ENCODE measurements at regions not wholly inside any gene's neighbourhood (a gene's known extent, or its start where the extent isn't known, plus 50 kb on each side); places are given as distances from the start of the nearest gene placed in this dataset.
A peak's percentile ranks its signal among the peaks of the same experiment; 100 is the strongest.
"Not testable (repeated sequence)": the region's sequence is repeated elsewhere in the genome, so short reads cannot be mapped to it uniquely, and the experiment has no call there.

DNA sequence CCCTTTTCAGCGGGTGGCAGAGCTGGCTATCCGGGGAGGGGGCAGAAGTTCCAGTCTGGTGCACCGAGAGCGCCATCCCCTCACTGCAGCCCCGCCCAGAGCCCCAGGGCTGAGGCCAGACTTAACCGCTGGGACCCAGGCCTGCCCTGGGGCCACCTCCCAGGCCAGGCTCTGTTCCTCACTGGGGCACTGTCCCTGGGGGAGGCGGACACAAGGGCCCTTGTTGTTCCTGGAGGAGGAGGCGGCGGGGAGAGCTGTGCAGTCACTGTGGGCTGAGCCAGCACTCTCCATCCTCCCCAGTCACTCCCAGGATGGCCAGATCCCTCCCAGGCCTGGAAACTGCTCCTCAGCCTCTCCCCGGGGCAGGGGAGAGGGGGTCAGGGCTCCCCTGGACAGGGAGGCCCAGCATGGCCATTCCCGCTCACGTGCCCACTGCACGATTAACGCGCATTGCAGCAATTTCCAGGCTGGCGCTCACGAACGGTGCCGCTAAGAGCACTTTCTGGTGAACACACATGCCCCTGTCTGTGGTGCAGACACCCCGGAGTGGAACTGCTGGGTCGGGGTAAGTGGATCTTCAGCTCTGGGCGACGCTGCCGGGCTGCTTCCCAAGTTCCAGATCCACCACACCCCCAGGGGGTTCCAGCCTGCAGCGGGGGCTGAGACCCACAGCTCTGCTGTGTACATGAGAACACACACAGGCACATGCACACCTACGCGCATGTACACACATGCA, 89.8 kb upstream of the SFSWAP start:
- no peak for DNase-seq

DNA sequence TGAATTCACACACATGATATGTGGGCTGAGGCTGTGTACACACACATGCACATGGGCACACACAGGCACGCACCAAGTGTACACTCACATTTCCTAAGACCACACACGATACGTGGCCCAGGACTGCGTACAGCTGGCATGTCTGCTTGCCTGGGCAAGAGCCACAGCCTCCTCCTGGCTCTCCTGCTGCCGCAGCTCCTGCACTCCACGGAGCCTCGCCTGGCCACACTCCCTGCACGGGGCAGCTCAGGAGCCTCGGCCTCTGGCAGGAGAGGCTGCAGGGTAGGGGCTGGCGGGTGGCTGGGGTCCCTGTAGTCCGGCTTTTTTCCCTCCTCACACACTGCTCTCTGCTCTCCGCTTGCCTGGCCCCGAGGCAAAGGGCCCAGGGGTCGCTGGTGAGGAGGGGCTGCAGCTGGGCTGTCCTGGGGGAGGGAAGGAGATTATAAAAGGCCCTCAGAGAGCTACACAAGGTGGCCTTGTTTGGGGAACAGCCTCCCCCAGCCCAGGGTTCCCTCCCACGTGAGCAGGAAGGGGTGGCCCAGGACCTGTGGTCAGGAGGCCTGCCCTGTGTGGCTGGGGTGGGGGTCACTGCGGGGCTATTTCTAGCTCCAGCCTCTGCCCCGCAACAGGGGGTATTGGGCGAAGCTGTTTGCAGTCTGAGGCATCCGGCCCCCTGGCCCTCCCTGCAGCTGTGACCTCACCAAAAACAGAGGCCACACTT, 89.0 kb upstream of the SFSWAP start:
- DNase-seq = peak; percentile 15

DNA sequence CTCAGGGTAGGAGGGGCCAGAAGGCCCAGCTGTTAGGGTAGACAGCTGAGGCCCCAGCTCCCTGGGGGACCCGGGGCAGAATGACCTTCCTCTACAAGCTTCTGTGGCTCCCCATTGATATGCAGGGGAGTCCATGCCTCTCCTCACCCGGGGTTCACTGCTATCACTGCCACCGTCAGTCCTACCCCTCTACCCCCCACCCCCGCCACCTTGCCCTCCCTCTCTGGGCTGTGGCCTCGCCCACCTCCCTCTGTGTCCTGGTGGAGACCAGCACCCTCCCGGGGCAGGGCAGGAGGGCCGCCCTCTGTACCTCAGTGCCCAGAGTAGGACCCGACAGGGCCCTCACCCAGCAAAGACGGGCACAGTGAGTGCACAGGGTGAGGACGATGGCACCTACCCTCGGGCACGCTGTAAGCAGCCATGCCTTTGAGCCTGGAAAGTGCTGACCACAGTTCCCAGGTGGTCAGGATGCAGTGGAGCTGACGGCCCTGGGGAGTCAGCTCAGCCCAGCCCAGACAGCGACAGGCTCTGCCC, 88.4 kb upstream of the SFSWAP start:
- no peak for DNase-seq

DNA sequence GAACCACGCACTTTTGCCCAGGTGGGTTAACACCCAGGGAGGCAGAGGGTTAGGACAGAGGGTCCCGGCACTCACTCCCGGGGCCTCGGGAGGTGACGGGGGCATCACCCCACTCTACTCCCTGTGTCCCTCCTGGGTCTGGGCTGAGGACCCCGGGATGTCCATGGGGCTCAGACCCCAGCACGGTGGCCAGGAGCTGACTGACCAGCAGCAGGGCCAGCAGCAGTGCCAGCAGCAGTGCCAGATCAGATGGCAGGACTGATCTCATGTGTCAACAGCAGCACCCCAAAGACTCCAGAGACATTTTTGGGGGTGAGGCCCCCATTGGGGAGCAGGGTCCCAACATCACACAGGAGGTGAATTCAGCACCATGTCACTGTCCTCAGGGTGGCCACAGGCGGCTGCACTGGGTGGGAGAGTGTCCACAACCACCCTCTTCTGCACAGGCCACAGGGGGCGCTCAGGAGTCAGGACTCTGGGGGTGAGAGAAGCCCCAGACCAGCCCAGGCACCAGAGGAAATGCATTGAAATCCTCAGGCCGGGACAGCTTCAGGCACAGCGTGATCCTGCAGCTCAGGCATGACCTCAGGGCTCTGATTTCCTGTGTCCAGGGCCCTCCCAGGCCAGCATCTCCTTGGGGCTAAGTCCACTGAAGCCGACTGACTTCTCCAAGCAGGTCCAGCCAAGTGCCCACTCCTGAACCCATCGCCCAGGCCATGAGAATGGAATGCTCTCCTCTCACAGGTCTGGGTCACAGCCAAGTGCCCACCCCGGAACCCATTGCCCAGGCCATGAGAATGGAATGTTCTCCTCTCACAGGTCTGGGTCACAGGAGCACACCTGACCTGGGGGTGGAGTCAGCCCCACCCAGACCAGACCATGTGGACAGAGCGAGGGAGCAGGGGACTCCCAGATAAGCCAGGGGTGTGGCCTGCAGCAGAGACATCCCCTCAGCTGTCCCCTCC, 87.2 kb upstream of the SFSWAP start:
- not testable (repeated sequence) for DNase-seq

DNA sequence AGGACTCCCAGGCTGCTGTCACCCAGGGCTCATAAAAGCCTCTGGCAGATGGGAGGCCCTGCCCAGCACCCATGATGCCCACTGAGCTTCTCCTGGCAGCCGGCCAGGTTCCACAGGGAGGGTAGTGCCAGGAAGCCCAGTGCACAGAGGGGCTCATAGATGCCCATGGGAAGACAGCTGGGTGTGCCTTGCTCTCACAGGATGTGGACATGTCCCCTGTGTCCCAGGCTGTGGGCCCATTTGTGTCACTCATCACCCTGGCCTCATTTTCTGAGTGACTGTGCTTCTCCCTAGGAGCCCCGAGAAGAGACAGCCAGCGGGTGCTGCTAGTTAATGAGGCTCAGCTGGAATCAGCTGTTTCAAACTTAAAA, 86.5 kb upstream of the SFSWAP start:
- not testable (repeated sequence) for DNase-seq

DNA sequence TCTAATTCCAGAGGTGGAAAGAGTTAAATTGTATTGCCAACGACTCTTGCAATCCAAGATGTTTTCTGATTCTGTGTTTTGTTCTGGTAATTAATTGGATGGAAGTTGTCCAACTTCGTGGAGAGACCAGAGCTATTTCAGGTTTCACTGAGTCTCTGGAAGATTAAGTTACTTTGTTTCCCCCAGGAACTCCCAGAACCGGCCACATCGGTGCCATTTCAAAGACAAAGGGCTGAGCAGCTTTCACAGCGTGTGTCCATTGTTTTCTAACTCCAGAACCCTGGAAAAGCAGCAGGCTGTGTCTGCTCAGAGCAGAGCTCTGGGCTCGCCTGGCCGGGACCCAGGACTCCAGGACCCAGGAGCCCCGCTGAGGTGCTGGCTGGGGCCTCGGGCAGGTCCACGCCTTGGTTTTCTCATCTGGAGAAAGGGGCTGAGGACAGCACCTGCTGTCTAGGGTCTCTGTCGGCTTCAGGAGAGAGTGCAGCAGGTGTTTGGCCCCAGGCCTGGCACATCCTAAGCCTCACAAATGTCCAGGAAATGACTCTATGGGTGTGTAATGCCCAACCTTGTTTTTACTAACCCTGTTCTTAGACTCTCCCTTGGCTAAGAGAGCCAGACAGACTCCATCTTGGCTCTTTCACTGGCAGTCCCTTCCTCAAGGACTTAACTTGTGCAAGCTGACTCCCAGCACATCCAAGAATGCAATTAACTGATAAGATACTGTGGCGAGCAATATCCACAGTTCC, 86.0 kb upstream of the SFSWAP start:
- DNase-seq = not testable (repeated sequence)

DNA sequence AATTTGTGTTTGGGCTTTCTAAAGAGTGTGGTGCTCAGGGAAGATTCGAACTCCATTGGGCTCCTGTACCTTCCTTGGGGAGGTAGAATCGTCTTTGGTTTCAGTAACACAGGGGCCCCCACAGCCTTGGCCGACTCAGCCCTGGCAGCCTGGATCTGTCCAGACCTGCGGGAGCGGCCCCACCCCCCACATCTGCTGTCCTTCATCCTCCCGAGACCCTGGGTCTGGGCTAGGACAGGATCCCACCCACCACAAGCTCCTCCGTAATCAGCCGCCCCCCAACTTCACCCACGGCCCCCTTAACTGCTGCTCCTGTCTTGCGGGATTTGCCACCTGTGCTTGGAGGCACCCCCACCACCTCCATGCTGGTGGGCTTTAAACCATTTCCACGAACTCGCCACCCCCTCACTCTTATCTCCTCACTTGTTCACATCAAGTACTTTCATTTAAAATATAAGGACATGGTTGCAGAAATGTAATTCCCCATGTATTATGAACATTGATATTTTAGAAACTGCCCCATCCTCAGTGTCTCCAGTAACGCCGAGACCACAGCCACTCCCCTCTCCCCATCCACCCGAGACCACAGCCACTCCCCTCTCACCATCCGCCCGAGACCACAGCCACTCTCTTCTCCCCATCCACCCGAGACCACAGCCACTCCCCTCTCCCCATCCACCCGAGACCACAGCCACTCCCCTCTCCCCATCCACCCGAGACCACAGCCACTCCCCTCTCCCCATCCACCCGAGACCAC, 84.7 kb upstream of the SFSWAP start:
- DNase-seq = not testable (repeated sequence)

DNA sequence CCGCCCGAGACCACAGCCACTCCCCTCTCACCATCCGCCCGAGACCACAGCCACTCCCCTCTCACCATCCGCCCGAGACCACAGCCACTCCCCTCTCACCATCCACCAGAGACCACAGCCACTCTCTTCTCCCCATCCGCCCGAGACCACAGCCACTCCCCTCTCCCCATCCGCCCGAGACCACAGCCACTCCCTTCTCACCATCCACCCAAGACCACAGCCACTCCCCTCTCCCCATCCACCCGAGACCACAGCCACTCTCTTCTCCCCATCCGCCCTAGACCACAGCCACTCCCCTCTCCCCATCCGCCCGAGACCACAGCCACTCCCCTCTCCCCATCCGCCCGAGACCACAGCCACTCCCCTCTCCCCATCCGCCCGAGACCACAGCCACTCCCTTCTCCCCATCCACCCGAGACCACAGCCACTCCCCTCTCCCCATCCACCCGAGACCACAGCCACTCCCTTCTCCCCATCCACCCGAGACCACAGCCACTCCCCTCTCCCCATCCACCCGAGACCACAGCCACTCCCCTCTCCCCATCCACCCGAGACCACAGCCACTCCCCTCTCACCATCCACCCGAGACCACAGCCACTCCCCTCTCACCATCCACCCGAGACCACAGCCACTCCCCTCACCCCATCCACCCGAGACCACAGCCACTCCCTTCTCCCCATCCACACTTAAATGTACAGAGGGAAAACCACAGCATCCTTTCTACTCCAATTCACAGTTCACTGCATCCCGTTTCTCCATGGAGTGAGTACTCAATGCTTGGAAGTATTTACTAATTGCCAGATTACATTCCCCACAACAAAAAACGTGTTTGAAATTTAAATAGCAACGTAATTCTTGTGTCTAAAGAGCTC, 83.5 kb upstream of the SFSWAP start:
- DNase-seq = not testable (repeated sequence)

DNA sequence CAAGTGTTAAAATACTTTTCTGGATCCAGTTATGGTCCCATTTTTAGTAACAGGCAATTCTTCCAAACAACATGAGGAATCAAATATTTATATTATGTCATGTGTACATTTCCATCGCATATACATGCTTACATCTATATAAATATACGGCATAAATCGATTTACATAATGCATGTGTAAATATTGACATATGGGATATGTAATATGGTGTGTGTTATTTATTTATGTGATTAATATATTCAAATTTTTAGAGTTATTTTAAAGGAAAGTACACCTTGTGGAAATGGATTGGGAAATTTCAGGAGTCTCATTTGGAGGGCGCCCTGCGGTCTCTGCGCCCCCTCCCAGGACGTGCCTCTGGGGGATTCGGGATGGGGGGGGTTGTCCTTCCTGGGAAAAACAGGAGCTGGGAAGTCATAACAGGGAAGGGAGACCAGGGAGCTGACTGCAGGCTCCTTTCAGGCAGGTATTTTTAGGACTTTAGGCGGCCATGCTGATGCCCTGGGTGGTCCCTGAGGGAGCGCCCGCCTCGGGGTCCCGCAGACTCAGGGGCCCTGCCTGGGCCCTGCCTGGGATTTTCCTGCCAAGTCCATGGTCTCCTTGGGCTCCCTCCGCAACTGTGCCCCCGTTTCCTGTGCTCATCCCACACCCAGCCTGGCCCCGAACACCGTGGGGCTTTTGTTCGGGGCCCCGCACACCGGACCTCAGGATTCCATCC, 82.7 kb upstream of the SFSWAP start:
- no peak for DNase-seq

DNA sequence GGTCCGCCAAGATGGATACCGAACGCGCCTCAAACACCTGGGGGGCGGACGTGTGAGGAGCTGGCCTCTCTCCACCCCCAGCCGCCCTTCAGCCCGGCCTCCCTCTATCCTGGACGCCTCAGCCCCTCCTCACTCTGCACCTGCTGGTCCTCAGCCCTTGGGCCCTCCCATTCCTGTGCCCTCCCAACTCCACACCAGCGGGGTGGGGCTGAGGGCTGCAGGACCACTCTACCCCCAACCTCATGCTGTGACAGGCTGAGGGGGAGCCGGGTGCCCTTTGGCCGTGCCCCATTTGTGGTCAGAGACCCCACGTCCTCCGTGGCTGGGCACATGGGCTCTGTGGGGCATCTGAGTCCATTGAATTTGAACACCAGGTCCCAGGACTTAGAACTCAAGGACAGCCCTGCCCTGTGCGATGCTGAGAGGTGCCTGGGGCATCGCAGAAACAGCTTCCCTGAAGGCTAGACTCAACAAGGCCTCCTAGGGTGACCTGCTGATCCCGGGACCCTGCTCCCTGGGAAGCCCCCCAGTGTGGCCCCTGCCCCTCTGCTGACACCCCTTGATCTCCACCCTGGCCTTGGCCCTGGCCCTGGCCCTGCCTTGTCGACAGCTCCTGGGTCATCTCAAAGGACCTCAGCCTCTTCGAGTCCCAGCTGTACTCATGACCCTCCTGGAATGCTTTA, 82.0 kb upstream of the SFSWAP start:
- DNase-seq = no peak

DNA sequence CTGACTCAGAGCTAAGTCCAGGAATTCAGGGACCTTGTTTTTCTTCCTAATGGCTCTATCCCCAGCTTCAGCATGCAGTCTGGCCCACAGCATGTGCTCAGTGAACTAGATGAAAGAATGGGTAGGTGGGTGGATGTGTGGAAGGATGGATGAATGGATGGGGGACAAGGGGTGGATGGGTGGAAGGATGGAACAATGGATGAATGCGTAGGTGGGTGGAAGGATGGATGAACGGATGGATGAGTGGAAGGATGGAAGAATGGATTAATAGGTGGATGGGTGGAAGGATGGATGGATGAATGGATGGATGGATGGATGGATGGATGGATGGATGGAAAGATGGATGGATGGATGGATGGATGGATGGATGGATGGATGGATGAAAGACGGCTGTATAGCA, 79.7 kb upstream of the SFSWAP start:
- DNase-seq = no peak

DNA sequence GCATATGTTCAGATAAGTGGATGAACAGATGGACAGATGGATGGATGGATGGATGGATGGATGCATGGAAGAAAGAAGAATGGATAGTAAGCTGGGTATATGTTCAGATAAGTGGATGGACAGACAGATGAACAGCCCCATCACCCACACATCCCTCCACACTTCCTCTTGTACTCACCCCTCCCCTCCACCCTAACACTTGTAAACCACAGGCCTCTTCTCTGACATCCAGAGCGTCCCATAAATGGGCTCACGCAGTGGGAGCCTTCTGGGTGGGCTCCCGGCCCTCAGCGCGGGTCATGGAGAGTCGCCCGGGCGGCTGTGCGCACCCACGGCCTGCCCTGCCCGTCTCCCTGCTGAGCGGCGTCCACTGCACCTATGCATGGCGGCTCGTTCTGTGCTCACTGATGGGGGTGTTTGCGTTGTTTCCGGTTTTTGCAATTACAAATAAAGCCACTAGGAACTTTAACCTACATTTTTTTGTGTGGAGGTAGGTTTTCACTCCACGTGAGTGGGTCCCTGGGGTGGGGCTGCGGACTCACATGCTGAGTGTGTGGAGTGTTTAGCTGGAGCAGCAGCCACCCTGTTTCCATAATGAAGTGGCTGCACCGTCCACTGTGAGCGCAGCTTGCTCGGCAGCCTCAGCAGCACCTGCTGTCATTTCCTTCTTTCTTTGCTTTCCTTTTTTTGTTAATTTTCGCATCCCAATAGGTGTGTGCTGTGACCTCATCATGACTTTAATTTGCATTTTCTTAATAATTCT, 78.8 kb upstream of the SFSWAP start:
- DNase-seq = not testable (repeated sequence)

DNA sequence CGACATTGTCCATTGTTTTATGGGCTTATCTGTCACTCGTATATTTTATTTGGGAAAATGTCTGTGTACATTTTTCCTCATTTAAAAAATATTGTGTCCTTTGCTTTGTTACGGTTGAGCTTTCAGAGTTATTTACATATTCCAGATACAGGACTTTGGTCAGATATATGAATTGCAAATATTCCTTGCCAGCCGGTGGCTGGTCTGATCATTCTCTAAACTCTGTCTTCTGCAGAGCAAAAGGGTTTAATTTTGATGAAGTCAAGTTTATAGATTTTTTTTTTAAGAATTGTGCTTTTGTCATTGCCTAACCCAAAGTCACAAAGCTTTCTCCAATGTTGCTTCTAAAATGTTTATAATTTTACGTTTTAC, 78.3 kb upstream of the SFSWAP start:
- not testable (repeated sequence) for DNase-seq

DNA sequence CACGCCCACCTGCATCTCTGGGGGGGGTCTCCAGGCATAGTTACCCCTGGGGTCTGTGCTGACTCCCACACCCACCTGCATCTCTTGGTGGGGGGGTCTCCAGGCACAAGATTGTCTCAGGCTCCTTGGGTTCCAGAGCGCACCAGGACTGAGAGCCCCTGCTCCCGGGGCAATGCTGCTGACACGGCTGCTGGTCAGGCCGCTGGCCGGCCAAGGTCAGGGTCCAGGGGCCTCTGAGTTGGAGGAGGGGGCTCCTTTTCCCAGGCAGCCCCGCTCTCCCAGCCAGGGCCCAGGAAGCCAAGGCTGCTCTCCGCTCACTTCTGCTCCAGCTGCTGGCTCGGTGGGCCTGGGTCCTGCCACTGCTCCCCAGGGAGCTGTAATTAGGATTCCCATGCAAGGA, 77.3 kb upstream of the SFSWAP start:
- DNase-seq = not testable (repeated sequence)

DNA sequence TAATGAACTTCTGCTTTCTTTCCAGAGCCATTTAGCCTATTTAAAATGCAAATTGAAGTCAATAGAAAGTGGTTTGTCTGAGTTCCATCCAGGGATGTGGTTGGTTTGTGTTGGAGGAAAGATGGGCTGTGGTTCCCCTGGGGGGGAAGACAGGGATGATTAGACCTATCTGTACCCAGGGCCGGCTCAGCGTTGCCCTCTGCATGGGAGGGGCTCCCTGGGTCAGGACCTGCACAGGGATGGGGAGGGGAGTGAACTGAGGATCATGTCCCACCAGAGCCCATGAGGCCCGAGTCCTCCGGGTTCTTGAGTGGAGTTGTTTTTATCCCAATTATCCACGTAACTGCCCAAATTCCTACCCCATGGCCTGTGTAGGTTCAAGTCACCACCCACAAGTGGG, 76.9 kb upstream of the SFSWAP start:
- no peak for DNase-seq

DNA sequence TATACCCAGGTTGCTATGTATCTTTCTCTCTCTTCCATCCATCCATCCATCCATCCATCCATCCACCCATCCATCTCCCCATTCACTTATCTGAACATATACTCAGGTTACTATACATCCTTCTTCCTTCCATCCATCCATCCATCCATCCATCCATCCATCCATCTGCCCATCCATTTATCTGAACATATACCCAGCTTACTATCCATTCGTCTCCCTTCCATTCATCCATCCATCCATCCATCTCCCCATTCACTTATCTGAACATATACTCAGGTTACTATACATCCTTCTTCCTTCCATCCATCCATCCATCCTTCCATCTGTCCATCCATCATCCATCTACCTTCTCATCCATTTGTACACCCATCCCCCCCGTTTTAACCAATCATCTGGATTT, 75.9 kb upstream of the SFSWAP start:
- DNase-seq = not testable (repeated sequence)

DNA sequence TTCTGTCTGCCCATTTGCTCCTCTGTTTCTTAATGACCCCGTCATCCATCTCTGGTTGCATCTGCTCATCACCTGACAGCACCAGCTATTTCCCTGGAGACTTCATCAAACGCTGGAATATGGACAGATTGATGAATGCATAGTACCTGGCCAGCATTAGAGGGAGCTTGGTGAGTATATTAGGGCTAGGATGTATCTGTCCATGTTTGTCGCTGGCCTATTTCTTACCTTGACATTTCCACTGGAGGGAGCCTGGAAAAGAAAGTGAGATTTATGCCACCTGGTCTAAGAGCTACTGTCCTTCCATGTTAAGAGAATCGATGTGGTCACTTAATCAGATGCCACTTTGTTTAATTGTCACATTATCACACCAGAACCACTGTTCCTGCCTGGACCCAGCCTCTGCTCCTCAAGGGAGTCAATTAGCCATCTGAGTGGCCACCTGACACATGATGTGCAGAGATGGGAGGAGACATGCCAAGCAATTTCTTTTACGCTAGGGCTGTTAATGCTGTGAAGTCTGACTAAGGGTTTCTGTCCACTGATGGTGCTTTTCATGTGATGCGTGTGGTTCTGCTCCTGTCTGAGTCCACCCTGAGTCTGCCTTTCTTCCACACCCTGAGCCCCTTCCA, 75.3 kb upstream of the SFSWAP start:
- DNase-seq = no peak

DNA sequence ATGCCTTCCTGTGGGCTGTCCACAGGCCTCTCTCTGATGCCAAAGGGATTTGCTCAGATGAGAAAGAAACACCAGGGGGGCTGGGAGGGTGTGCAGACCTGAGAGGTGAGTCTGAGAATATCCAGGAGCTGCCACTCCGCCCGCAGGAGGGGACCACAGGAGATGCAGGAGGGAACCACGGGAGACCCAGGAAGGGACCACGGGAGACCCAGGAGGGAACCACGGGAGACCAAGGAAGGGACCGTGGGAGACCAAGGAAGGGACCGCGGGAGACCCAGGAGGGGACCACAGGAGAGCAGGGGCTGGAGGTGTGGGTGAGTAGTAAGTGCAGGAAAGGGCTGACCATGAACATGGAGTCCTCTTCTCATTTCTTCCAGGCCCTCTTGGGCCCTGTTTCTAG, 74.6 kb upstream of the SFSWAP start:
- DNase-seq = no peak

Measured in hindlimb muscle (tissue), 1 donor.